ENCODE measurements at regions not wholly inside any gene's neighbourhood (a gene's known extent, or its start where the extent isn't known, plus 50 kb on each side); places are given as distances from the start of the nearest gene placed in this dataset.

DNA sequence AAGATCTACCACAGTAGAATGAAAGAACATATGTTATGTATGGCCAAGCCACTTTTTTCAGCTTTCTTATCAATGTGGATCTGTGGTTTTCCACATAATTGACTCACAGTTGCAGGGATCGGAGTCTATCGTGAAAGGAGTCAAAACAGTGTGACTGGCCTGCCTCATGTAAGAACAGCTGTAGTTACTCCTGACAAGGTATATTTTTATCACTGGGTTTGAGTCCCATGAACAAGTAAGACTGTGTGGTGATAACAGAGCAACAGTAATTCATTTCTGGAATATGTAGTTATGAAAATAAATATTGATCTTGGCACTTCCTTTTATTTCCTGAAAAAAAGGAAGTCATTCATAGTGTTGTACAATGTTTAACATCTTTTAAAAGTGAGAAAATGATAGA, 416.6 kb downstream of the KLF12 start:
- DNase-seq (ENCODE audit: low read depth, low spot score), result no peak
- TF ChIP-seq YY1 (IDR thresholded peaks at IDR 0.05; ENCODE audit: insufficient read depth, insufficient read length) (no peak), SUZ12 (IDR thresholded peaks at IDR 0.05; ENCODE audit: extremely low read depth, insufficient read depth, insufficient read length) (no peak), ZNF274 (IDR thresholded peaks at IDR 0.05; ENCODE audit: low read depth, low read length) (no peak)

DNA sequence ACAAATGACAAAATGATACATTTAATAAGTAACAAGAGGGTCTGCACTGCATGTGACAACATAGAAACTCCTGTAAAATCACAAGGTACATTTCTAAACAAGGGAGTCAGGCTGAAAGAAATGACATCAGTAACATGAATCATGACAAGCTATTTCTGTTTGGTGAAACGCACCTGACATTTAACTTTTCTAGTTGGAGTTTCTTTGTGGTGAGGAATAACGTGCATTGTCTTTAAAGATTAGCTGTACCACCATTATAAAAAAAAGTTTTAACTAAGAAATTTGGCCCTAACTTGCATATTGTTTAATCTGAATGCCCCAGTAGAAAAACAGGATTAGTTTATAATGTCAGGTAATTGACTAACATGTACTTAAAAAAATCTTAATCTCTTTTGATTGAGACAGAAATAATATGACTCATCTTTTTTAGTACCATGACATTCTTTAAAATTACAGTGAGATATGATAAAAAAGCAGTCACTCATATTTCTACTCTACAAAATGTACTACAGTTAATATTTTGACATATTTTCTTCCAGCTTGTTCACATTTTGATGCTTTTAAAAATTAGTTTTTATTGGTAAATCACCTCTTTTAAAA, 418.2 kb downstream of the KLF12 start:
- no peak for DNase-seq (ENCODE audit: low read depth, low spot score)
- H3K27me3 ChIP-seq (ENCODE audit: insufficient read depth, insufficient read length), result no peaks in the 10 kb centered on the region
- no peak overlapping the region for H3K4me3 ChIP-seq (ENCODE audit: insufficient read length, low read depth)
- no peaks in the 10 kb centered on the region for H3K9me3 ChIP-seq (ENCODE audit: insufficient read depth, low read length)
- TF ChIP-seq YY1 (IDR thresholded peaks at IDR 0.05; ENCODE audit: insufficient read depth, insufficient read length) (no peak), ZNF274 (IDR thresholded peaks at IDR 0.05; ENCODE audit: low read depth, low read length) (no peak), SUZ12 (IDR thresholded peaks at IDR 0.05; ENCODE audit: extremely low read depth, insufficient read depth, insufficient read length) (no peak)
- H3K9ac ChIP-seq (ENCODE audit: insufficient read length, low read depth), result no peak overlapping the region
- H3K4me1 ChIP-seq (ENCODE audit: insufficient read depth, insufficient read length), result no peaks in the 10 kb centered on the region
- H3K36me3 ChIP-seq (ENCODE audit: insufficient read depth, insufficient read length, low read length), result no peaks in the 10 kb centered on the region

More for the DNA sequence above, 416.6 kb downstream of the KLF12 start:
- Histone ChIP-seq H3K27me3 (ENCODE audit: insufficient read depth, insufficient read length) (no peaks in the 10 kb centered on the region), H3K36me3 (ENCODE audit: insufficient read depth, insufficient read length, low read length) (no peaks in the 10 kb centered on the region), H3K9me3 (ENCODE audit: insufficient read depth, low read length) (no peaks in the 10 kb centered on the region), H3K4me3 (ENCODE audit: insufficient read length, low read depth) (no peak overlapping the region), H3K4me1 (ENCODE audit: insufficient read depth, insufficient read length) (no peaks in the 10 kb centered on the region), H3K9ac (ENCODE audit: insufficient read length, low read depth) (no peak overlapping the region)

- Histone ChIP-seq H3K27me3 (ENCODE audit: insufficient read depth, insufficient read length) (no peaks in the 10 kb centered on the region), H3K4me1 (ENCODE audit: insufficient read depth, insufficient read length) (no peaks in the 10 kb centered on the region), H3K4me3 (ENCODE audit: insufficient read length, low read depth) (no peak overlapping the region), H3K9me3 (ENCODE audit: insufficient read depth, low read length) (no peaks in the 10 kb centered on the region), H3K9ac (ENCODE audit: insufficient read length, low read depth) (no peak overlapping the region), H3K36me3 (ENCODE audit: insufficient read depth, insufficient read length, low read length) (no peaks in the 10 kb centered on the region)
- no peak for DNase-seq (ENCODE audit: low read depth, low spot score)
- TF ChIP-seq SUZ12 (IDR thresholded peaks at IDR 0.05; ENCODE audit: extremely low read depth, insufficient read depth, insufficient read length) (no peak), ZNF274 (IDR thresholded peaks at IDR 0.05; ENCODE audit: low read depth, low read length) (no peak), YY1 (IDR thresholded peaks at IDR 0.05; ENCODE audit: insufficient read depth, insufficient read length) (no peak)
These were observed 418.9 kb downstream of the KLF12 start for GRCh38 chr13:73715114-73715910.

- Histone ChIP-seq H3K27me3 (ENCODE audit: insufficient read depth, insufficient read length) (no peaks in the 10 kb centered on the region), H3K4me1 (ENCODE audit: insufficient read depth, insufficient read length) (no peaks in the 10 kb centered on the region), H3K4me3 (ENCODE audit: insufficient read length, low read depth) (no peak overlapping the region), H3K9ac (ENCODE audit: insufficient read length, low read depth) (no peak overlapping the region), H3K9me3 (ENCODE audit: insufficient read depth, low read length) (no peaks in the 10 kb centered on the region), H3K36me3 (ENCODE audit: insufficient read depth, insufficient read length, low read length) (no peaks in the 10 kb centered on the region)
- TF ChIP-seq YY1 (IDR thresholded peaks at IDR 0.05; ENCODE audit: insufficient read depth, insufficient read length) (no peak), SUZ12 (IDR thresholded peaks at IDR 0.05; ENCODE audit: extremely low read depth, insufficient read depth, insufficient read length) (no peak), ZNF274 (IDR thresholded peaks at IDR 0.05; ENCODE audit: low read depth, low read length) (no peak)
- DNase-seq (ENCODE audit: low read depth, low spot score), result no peak
These were observed 419.7 kb downstream of the KLF12 start for GRCh38 chr13:73714522-73714921.

DNA sequence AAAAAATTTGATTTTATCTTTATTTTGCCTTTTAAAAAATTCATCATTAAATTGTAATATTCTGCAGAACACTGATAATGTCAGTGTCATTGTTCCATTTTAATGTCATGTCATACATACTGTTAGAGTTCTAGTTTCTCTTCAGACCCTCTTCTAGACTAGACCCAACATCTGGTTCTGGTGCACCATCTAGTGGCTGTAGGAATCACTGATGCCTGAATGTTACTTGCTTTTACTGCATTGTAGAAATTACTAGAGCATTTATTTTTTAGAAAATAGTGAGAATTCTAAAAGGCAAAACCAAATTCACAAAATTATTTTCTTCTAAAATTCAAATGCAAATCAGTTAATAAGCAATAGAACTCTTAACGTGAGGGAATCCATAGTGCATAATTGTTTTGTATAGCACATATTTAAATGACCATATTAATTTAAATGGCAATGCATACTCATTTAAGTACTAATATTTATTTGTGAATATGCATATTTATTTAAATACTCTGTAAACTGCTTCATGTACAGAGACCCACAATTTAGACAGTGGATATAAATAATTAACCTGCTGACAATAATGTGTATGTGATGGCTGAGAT, 425.7 kb downstream of the KLF12 start:
- Histone ChIP-seq H3K27me3 (ENCODE audit: insufficient read depth, insufficient read length) (no peaks in the 10 kb centered on the region), H3K36me3 (ENCODE audit: insufficient read depth, insufficient read length, low read length) (no peaks in the 10 kb centered on the region), H3K4me1 (ENCODE audit: insufficient read depth, insufficient read length) (no peaks in the 10 kb centered on the region), H3K4me3 (ENCODE audit: insufficient read length, low read depth) (no peak overlapping the region), H3K9me3 (ENCODE audit: insufficient read depth, low read length) (no peaks in the 10 kb centered on the region), H3K9ac (ENCODE audit: insufficient read length, low read depth) (no peak overlapping the region)
- no peak for TF ChIP-seq SUZ12 (IDR thresholded peaks at IDR 0.05; ENCODE audit: extremely low read depth, insufficient read depth, insufficient read length)
- no peak for TF ChIP-seq ZNF274 (IDR thresholded peaks at IDR 0.05; ENCODE audit: low read depth, low read length)
- TF ChIP-seq YY1 (IDR thresholded peaks at IDR 0.05; ENCODE audit: insufficient read depth, insufficient read length), result no peak
- DNase-seq (ENCODE audit: low read depth, low spot score), result peak; percentile 46

DNA sequence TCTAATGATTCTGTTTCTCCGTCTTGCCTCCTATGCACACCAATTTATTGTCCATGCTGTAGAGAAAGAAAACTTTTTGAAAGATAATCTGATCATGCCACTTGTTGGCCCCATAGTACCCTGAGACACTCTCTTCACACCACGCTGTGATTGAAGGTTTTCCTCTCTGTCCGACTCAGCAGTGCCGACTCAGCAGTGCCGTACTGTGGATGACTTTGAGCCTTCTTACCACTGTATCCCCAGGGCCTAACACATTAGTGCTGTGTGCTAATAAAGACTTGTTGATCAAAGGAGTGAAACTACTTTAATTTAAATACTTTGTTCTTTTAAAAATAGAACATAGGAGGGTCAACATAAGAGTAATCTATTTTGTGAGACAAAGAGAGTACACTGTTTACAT, 429.6 kb downstream of the KLF12 start:
- no peaks in the 10 kb centered on the region for H3K36me3 ChIP-seq (ENCODE audit: insufficient read depth, insufficient read length, low read length)
- H3K9me3 ChIP-seq (ENCODE audit: insufficient read depth, low read length), result no peaks in the 10 kb centered on the region
- TF ChIP-seq ZNF274 (IDR thresholded peaks at IDR 0.05; ENCODE audit: low read depth, low read length), result no peak
- no peak for TF ChIP-seq SUZ12 (IDR thresholded peaks at IDR 0.05; ENCODE audit: extremely low read depth, insufficient read depth, insufficient read length)
- no peak for TF ChIP-seq YY1 (IDR thresholded peaks at IDR 0.05; ENCODE audit: insufficient read depth, insufficient read length)
- no peaks in the 10 kb centered on the region for H3K4me1 ChIP-seq (ENCODE audit: insufficient read depth, insufficient read length)
- no peak overlapping the region for H3K4me3 ChIP-seq (ENCODE audit: insufficient read length, low read depth)
- H3K27me3 ChIP-seq (ENCODE audit: insufficient read depth, insufficient read length), result no peaks in the 10 kb centered on the region
- H3K9ac ChIP-seq (ENCODE audit: insufficient read length, low read depth), result no peak overlapping the region
- no peak for DNase-seq (ENCODE audit: low read depth, low spot score)

DNA sequence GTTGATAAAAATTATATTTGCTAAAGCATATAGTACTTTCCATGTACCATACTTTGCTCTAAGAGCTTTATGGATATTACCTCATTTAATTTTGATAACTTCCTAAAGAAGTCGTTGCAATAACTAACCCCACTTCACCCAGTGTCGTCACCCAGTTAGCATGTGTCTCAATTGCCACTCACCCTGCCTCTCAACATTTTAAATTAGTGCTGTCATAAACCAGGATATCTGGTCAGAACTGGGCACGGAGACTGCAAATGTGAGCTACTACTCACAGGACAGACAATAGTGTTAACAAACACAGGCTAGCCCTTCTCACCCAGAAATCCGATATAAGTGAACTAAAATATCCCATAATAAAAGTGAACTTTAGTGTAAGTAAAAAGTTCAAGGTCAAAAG, 430.6 kb downstream of the KLF12 start:
- Histone ChIP-seq H3K4me3 (ENCODE audit: insufficient read length, low read depth) (no peak overlapping the region), H3K36me3 (ENCODE audit: insufficient read depth, insufficient read length, low read length) (no peaks in the 10 kb centered on the region), H3K9me3 (ENCODE audit: insufficient read depth, low read length) (no peaks in the 10 kb centered on the region), H3K9ac (ENCODE audit: insufficient read length, low read depth) (no peak overlapping the region), H3K27me3 (ENCODE audit: insufficient read depth, insufficient read length) (no peaks in the 10 kb centered on the region), H3K4me1 (ENCODE audit: insufficient read depth, insufficient read length) (no peaks in the 10 kb centered on the region)
- no peak for TF ChIP-seq SUZ12 (IDR thresholded peaks at IDR 0.05; ENCODE audit: extremely low read depth, insufficient read depth, insufficient read length)
- TF ChIP-seq YY1 (IDR thresholded peaks at IDR 0.05; ENCODE audit: insufficient read depth, insufficient read length), result no peak
- TF ChIP-seq ZNF274 (IDR thresholded peaks at IDR 0.05; ENCODE audit: low read depth, low read length), result no peak
- no peak for DNase-seq (ENCODE audit: low read depth, low spot score)
